HepG2 (cell line): ENCODE measurements at regions not wholly inside any gene's neighbourhood (a gene's known extent, or its start where the extent isn't known, plus 50 kb on each side); places are given as distances from the start of the nearest gene placed in this dataset.

Source experiments
- ATAC-seq: fragments of 200-7000 bp; cut with Tn5 transposase; 3 replicates; pipeline ENCODE4 v1.9.1; 2020; ENCODE audit warnings: mild to moderate bottlenecking, moderate library complexity
- BruUV-seq: library from RNA; stranded (reverse); fragments of 400-500 nt; replicated peaks from 2 replicates; lab custom pipeline; 2021; lab: Mats Ljungman, UMichigan
- CTCF ChIA-PET: fragments of 300-600 bp; formaldehyde crosslinking; extraction: SDS; loops from one replicate; lab custom pipeline; 2021; ENCODE audit warnings: low total read pairs, inconsistent platforms, low intra/inter-chr PET ratio; lab: Yijun Ruan, JAX
- POLR2A ChIA-PET: fragments of 350-600 bp; sonication (Branson Sonifier 250); formaldehyde crosslinking; loops from one replicate; lab custom pipeline; 2020; ENCODE audit warnings: antibody characterized with exemption, inconsistent platforms; lab: Yijun Ruan, JAX
- DNase-seq: peaks from one replicate; pipeline ENCODE4 v3.0.0-alpha.2; 2015; ENCODE audit warnings: low spot score
- FAIRE-seq: peaks from 3 replicates; lab custom pipeline; 2011; peaks lifted over from hg19 to GRCh38; lab: Jason Lieb, UNC
- H2AFZ ChIP-seq: one replicate; pipeline ENCODE4 v1.6.1; 2011; ENCODE audit warnings: low read length, inconsistent platforms
- H3K27ac ChIP-seq: fragments of 300-600 bp; 3 replicates; pipeline ENCODE4 v1.8.0; 2011; ENCODE audit warnings: mixed run types, mild to moderate bottlenecking, mixed read lengths, low read length, inconsistent platforms; ENCODE audit not compliant: insufficient read depth; ENCODE audit errors: extremely low read length
- H3K27me3 ChIP-seq, 2 experiments: fragments of 200-600 bp in 1 of 2; 2 replicates in 1 of 2; 3 replicates in 1 of 2; pipeline versions ENCODE4 v1.6.0 to v1.8.0; 2011; ENCODE audit warnings: low read length in 2 of 2, mild to moderate bottlenecking in 2 of 2, moderate library complexity in 2 of 2, inconsistent platforms in 1 of 2; ENCODE audit not compliant: insufficient read depth in 2 of 2, control insufficient read depth in 1 of 2
- H3K36me3 ChIP-seq, 2 experiments: fragments of 200-600 bp in 1 of 2; replicated peaks in 1 of 2; 2 replicates in 1 of 2; 3 replicates in 1 of 2; pipeline versions ENCODE4 v1.5.1 to v1.8.0; 2011; ENCODE audit warnings: low read length in 2 of 2, inconsistent platforms in 1 of 2; ENCODE audit not compliant: insufficient read depth in 2 of 2, control insufficient read depth in 1 of 2
- H3K4me1 ChIP-seq: 2 replicates; pipeline ENCODE4 v1.5.1; 2012; ENCODE audit warnings: low read length, inconsistent platforms; ENCODE audit not compliant: insufficient read depth
- H3K4me2 ChIP-seq: 2 replicates; pipeline ENCODE4 v1.6.0; 2011; ENCODE audit warnings: low read depth, low read length, inconsistent platforms
- H3K4me3 ChIP-seq, 3 experiments: fragments of 200-600 bp in 1 of 3; sonication (generic), shearing (Covaris generic) in 1 of 3; replicated peaks in 1 of 3; 2 replicates each; pipeline ENCODE4 v1.5.1; 2011 to 2016; ENCODE audit warnings: low read length in 3 of 3, inconsistent platforms in 2 of 3, low read depth in 2 of 3, mild to moderate bottlenecking in 2 of 3, control low read depth in 1 of 3, mixed read lengths in 1 of 3; ENCODE audit not compliant: insufficient read depth in 1 of 3
- H3K79me2 ChIP-seq: one replicate; pipeline ENCODE4 v1.6.1; 2011; ENCODE audit warnings: low read length, inconsistent platforms; ENCODE audit not compliant: insufficient read depth
- H3K9ac ChIP-seq: 2 replicates; pipeline ENCODE4 v1.6.0; 2011; ENCODE audit warnings: mild to moderate bottlenecking, low read depth, low read length, inconsistent platforms; ENCODE audit not compliant: insufficient read depth
- H3K9me3 ChIP-seq: 2 replicates; pipeline ENCODE4 v1.5.1; 2012; ENCODE audit warnings: mild to moderate bottlenecking, low read length
- H4K20me1 ChIP-seq: 2 replicates; pipeline ENCODE4 v1.6.0; 2011; ENCODE audit warnings: inconsistent platforms, mild to moderate bottlenecking, low read length, moderate library complexity; ENCODE audit not compliant: insufficient read depth
- ATF2 ChIP-seq: sonication (generic); formaldehyde crosslinking; IDR thresholded peaks from 2 replicates; pipeline ENCODE4 v1.4.0; 2020; ENCODE audit warnings: missing genetic modification reagents
- DR1 ChIP-seq: sonication (generic); formaldehyde crosslinking; IDR thresholded peaks from 2 replicates; pipeline ENCODE4 v1.8.0; 2021; ENCODE audit warnings: mild to moderate bottlenecking, missing genetic modification reagents, inconsistent platforms
- GTF2F1 ChIP-seq: fragments of 150-350 bp; IDR thresholded peaks from 2 replicates; pipeline ENCODE4 v1.6.1; 2014; ENCODE audit warnings: low read length
- NR2C2 ChIP-seq: sonication (generic); formaldehyde crosslinking; IDR thresholded peaks from 2 replicates; pipeline ENCODE4 v1.4.0; 2020; ENCODE audit warnings: missing genetic modification reagents, mild to moderate bottlenecking, moderate library complexity, borderline replicate concordance
- ZBTB26 ChIP-seq: IDR thresholded peaks from 2 replicates; pipeline ENCODE4 v1.6.1; 2016; ENCODE audit warnings: missing compliant biosample characterization, missing genetic modification reagents, borderline replicate concordance
- ZFP62 ChIP-seq: sonication (generic); formaldehyde crosslinking; IDR thresholded peaks from 2 replicates; pipeline ENCODE4 v1.4.0; 2020; ENCODE audit warnings: missing genetic modification reagents
- ZFP82 ChIP-seq: sonication (generic); formaldehyde crosslinking; IDR thresholded peaks from 2 replicates; pipeline ENCODE4 v1.5.1; 2020; ENCODE audit warnings: mild to moderate bottlenecking, missing genetic modification reagents, borderline replicate concordance
- ZNF205 ChIP-seq: IDR thresholded peaks from 2 replicates; pipeline ENCODE4 v1.6.1; 2018; ENCODE audit warnings: missing biosample characterization, missing genetic modification reagents
- ZNF292 ChIP-seq: sonication (generic); formaldehyde crosslinking; IDR thresholded peaks from 2 replicates; pipeline ENCODE4 v1.8.1; 2022; ENCODE audit warnings: mild to moderate bottlenecking, low read depth, missing genetic modification reagents, borderline replicate concordance
- ZNF609 ChIP-seq: sonication (generic); formaldehyde crosslinking; IDR thresholded peaks from 2 replicates; pipeline ENCODE4 v1.4.0; 2020; ENCODE audit warnings: mild to moderate bottlenecking, missing genetic modification reagents, borderline replicate concordance
- ZNF644 ChIP-seq: IDR thresholded peaks from 2 replicates; pipeline ENCODE4 v1.6.1; 2016; ENCODE audit warnings: low read depth
- WGBS: methylation state at CpG from one replicate; pipeline ENCODE4 v1.1.6; 2017; ENCODE audit warnings: low lambda C conversion rate; 5-methylcytosine and 5-hydroxymethylcytosine counted together
- in situ Hi-C: cut with HindIII; loops from 2 replicates; pipeline ENCODE4 v1.10.0; 2017; ENCODE audit warnings: low pct_unique_long_range_greater_than_20kb; ENCODE audit not compliant: extremely low pct_ligation_motif_present
- intact Hi-C: fragments of 100-400 bp; cut with micrococcal nuclease; formaldehyde crosslinking; loops from one replicate; pipeline ENCODE4 v1.10.0; 2022; ENCODE audit not compliant: unreplicated experiment

- H3K79me2 ChIP-seq = no peaks in the 10 kb centered on the region
Observed at GRCh38 chr15:68499620-68500312, 67.8 kb upstream of the ITGA11 start.

More at GRCh38 chr15:68499620-68500312, 67.8 kb upstream of the ITGA11 start:
- H3K4me1 ChIP-seq = no peaks in the 10 kb centered on the region
- H3K9me3 ChIP-seq = no peaks in the 10 kb centered on the region
- H3K36me3 ChIP-seq = no peaks in the 10 kb centered on the region
- H3K27me3 ChIP-seq = peaks cover 0 to 28% of the 10 kb centered on the region in 2 experiments; a peak in 2 of 5 replicates
- POLR2A ChIA-PET = no interaction called here
- no peak overlapping the region for H3K4me3 ChIP-seq
- TF ChIP-seq DR1 (CRISPR knock-in tag) (no peak), ZNF292 (CRISPR knock-in tag) (no peak), ZFP82 (CRISPR knock-in tag) (no peak), ATF2 (CRISPR knock-in tag) (no peak), ZNF205 (no peak), ZNF609 (CRISPR knock-in tag) (no peak), ZBTB26 (CRISPR knock-in tag) (no peak), NR2C2 (CRISPR knock-in tag) (no peak), ZFP62 (CRISPR knock-in tag) (no peak), GTF2F1 (no peak), ZNF644 (no peak)
- TF ChIP-seq, all 625 proteins: peak for 0
- no TSS peak for BruUV-seq
- FAIRE-seq (no peak), ATAC-seq (no peak), DNase-seq (no peak)
- Histone ChIP-seq H2AFZ (no peak overlapping the region), H4K20me1 (no peaks in the 10 kb centered on the region), H3K27ac (no peak overlapping the region), H3K4me2 (no peak overlapping the region), H3K9ac (no peak overlapping the region)
- WGBS = 9% methylated on average over 5 of the region's 5 CpGs
- CTCF ChIA-PET = no interaction called here
- in situ Hi-C loops (no loop called here), intact Hi-C loops (no loop called here)
